Activated CD4-positive, alpha-beta T cell treated with anti-CD3 and anti-CD28 coated beads, Interleukin-2, amount 10 ng/mL, durations not matched to agents 7 days and 5 days (primary cell): ENCODE measurements at regions not wholly inside any gene's neighbourhood (a gene's known extent, or its start where the extent isn't known, plus 50 kb on each side); places are given as distances from the start of the nearest gene placed in this dataset.

ENCODE experiments used
- CTCF ChIA-PET: fragments of 350-600 bp; sonication (Branson Sonifier 250); formaldehyde crosslinking; loops from one replicate; lab custom pipeline; 2021; ENCODE audit warnings: antibody characterized with exemption; lab: Charles Lee
- POLR2A ChIA-PET: fragments of 350-600 bp; sonication (Branson Sonifier 250); formaldehyde crosslinking; loops from one replicate; lab custom pipeline; 2021; ENCODE audit warnings: antibody characterized with exemption; lab: Charles Lee
- DNase-seq: peaks from one replicate; pipeline ENCODE4 v3.0.0-alpha.2; 2020
- H3K27ac Mint-ChIP-seq: one replicate; pipeline ENCODE4 v1.8.0; 2021; ENCODE audit warnings: mild to moderate bottlenecking, moderate library complexity, mixed read lengths
- H3K27me3 Mint-ChIP-seq: one replicate; pipeline ENCODE4 v1.8.0; 2021; ENCODE audit warnings: mixed read lengths
- H3K36me3 Mint-ChIP-seq: one replicate; pipeline ENCODE4 v1.8.0; 2021; ENCODE audit warnings: low read depth, mixed read lengths
- H3K4me1 Mint-ChIP-seq: one replicate; pipeline ENCODE4 v1.8.0; 2021; ENCODE audit warnings: mixed read lengths
- H3K4me3 Mint-ChIP-seq: one replicate; pipeline ENCODE4 v1.8.0; 2021; ENCODE audit warnings: mild to moderate bottlenecking, moderate library complexity, mixed read lengths
- H3K9me3 Mint-ChIP-seq: one replicate; pipeline ENCODE4 v1.8.0; 2021; ENCODE audit warnings: mixed read lengths

DNA sequence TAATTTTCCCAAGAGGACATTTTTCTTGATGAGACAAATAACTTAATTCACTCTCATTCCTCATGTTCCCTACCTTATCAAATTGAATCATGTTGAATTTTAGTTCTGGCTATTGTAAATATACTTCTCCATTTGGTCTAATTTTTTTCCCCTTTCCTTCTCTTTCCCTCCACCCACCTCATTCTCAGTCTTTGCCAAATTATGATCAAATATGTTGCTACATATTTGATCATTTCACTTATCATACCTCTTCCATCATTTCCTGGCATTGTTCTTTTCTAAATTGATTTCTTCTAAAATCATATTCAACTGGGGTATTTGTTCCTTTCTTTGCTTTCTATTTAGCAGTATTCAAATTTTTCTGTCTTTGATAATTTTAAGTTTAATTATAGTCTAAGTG, 52.3 kb downstream of the HDGFL1 start:
- DNase-seq, result no peak
- no peaks in the 10 kb centered on the region for H3K27me3 Mint-ChIP-seq
- H3K27ac Mint-ChIP-seq, result no peak overlapping the region
- no peaks in the 10 kb centered on the region for H3K4me1 Mint-ChIP-seq
- ChIA-PET POLR2A (no interaction called here), CTCF (no interaction called here)
- peaks cover 4% of the 10 kb centered on the region for H3K9me3 Mint-ChIP-seq
- H3K36me3 Mint-ChIP-seq, result no peaks in the 10 kb centered on the region
- no peak overlapping the region for H3K4me3 Mint-ChIP-seq

DNA sequence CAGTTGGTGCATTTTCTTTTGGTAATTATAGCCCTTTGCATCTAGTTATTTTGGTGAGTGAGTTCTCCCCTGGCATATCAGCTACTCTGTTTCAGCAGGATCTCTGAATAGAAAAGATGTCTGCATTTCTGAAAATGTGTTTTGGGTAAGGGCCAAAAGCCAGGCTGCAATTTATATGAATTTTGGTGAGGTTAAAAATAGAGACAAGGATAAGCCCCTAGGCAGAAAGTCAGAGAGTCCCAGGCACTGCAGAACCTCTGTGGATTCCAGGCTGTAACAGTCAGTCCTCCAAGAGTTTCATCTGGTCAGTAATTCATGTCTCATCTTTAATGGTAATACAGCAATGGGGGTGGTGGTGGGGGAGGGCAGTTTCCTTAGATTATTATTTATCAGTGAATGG, 53.0 kb downstream of the HDGFL1 start:
- Mint-ChIP-seq H3K27ac (no peak overlapping the region), H3K4me3 (no peak overlapping the region), H3K4me1 (no peaks in the 10 kb centered on the region), H3K27me3 (no peaks in the 10 kb centered on the region), H3K9me3 (peaks cover 4% of the 10 kb centered on the region), H3K36me3 (no peaks in the 10 kb centered on the region)
- no peak for DNase-seq
- POLR2A ChIA-PET, result no interaction called here
- CTCF ChIA-PET, result no interaction called here

DNA sequence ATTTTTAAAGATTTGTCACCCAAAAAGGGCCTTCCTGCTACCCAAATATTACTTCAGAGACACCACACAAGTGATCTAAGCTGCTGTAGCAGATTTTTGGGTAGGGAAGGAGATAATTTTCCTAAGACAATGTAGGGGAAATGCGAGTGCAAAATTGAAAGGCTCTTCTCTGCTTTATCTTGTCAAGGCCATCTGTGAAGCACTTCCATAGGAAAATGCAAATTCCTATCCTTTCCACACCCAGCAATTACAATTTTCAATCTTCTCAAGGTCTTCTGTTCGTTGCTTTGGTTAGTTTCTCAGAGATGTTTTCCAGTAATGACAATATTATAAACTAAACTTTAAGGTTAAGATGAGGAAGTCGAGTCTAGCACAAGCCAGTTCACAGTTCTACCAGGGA, 53.4 kb downstream of the HDGFL1 start:
- Mint-ChIP-seq H3K4me3 (no peak overlapping the region), H3K27me3 (no peaks in the 10 kb centered on the region), H3K9me3 (peaks cover 4% of the 10 kb centered on the region)

DNA sequence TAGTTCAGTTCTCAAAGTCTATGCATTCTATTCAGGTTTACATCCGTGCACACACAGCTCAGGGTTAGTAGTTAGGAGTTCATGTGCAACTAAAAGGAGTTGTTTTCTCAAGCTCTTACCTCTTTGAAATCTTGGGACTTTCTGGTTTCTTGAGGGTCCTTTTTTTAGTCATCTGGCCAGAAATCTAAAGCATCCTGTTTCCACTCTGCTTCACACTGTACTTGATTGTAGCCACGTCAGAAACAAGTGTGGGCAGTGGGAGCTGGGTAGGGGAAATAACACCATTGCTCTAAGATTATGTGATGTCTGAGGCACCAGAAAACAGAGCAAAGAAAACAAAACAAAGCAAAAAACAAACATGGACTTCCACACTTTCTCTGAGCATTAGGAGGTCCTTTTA, 58.3 kb downstream of the HDGFL1 start:
- H3K36me3 Mint-ChIP-seq, result no peaks in the 10 kb centered on the region
- no peaks in the 10 kb centered on the region for H3K27me3 Mint-ChIP-seq
- no peak for DNase-seq
- ChIA-PET POLR2A (no interaction called here), CTCF (interaction anchor here (0.6 kb wide), 1 partner anchor 1021 kb away, joined by 3 read pairs; no protein-coding TSS in a partner anchor)
- no peak overlapping the region for H3K4me3 Mint-ChIP-seq
- no peak overlapping the region for H3K27ac Mint-ChIP-seq
- H3K9me3 Mint-ChIP-seq, result peaks cover 3% of the 10 kb centered on the region
- H3K4me1 Mint-ChIP-seq, result no peaks in the 10 kb centered on the region

More for the DNA sequence above, 53.4 kb downstream of the HDGFL1 start:
- H3K27ac Mint-ChIP-seq, result no peak overlapping the region
- no peaks in the 10 kb centered on the region for H3K4me1 Mint-ChIP-seq
- DNase-seq, result no peak
- ChIA-PET POLR2A (no interaction called here), CTCF (no interaction called here)
- H3K36me3 Mint-ChIP-seq, result no peaks in the 10 kb centered on the region

DNA sequence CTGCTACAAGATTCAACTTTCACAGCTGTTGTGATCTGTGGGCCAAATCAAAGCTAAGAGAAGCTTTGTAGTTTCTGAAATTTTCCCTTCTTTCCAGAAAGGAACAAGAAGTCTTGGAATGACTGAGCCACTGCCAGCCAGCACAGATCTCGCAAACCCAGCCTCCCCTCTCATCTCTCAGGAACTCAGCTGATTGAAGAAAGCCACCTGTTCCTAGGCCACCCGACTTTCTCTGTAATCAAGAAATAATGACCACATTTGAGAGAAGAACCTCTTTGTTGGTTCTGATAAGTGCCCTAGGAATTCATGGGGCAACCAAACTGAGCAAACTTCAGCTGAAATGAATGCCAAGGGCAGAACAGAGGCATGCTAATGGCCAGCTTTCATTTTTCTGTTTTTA, 61.7 kb downstream of the HDGFL1 start:
- no peaks in the 10 kb centered on the region for H3K27me3 Mint-ChIP-seq
- DNase-seq, result no peak
- no peak overlapping the region for H3K27ac Mint-ChIP-seq
- H3K36me3 Mint-ChIP-seq, result no peaks in the 10 kb centered on the region
- CTCF ChIA-PET, result no interaction called here
- H3K4me1 Mint-ChIP-seq, result no peaks in the 10 kb centered on the region
- POLR2A ChIA-PET, result no interaction called here
- H3K9me3 Mint-ChIP-seq, result peaks cover 3% of the 10 kb centered on the region
- H3K4me3 Mint-ChIP-seq, result no peak overlapping the region

DNA sequence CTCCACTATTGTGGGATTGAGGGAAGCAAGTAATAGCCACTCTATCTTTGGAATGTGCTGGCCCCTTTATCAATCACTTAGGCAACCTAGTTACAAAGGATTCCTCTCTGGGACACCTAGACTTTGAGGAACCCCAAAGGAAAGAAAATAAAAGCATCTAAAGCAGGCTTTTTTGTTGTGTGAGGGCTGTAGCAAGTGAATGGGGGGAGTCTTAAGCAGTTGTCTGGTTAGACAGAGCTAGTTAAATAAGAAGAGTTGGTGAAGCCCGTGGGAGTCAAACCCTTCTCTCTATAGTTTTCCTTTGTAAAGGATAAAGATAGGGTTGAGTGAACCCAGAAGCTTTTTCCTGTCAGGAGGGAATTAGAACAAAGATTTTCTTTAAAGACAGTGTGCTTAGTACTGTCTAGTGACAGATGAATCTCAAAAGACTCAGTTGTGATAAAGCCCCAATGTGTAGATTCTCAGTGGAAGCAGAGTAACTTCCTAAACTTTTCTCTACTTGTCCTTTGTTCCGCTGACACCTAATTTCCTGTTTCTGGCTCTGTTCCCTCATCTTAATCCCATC, 63.3 kb downstream of the HDGFL1 start:
- Mint-ChIP-seq H3K27me3 (no peaks in the 10 kb centered on the region), H3K9me3 (no peaks in the 10 kb centered on the region), H3K27ac (no peak overlapping the region), H3K36me3 (no peaks in the 10 kb centered on the region), H3K4me3 (no peak overlapping the region), H3K4me1 (no peaks in the 10 kb centered on the region)
- CTCF ChIA-PET, result no interaction called here
- DNase-seq, result no peak
- POLR2A ChIA-PET, result no interaction called here

DNA sequence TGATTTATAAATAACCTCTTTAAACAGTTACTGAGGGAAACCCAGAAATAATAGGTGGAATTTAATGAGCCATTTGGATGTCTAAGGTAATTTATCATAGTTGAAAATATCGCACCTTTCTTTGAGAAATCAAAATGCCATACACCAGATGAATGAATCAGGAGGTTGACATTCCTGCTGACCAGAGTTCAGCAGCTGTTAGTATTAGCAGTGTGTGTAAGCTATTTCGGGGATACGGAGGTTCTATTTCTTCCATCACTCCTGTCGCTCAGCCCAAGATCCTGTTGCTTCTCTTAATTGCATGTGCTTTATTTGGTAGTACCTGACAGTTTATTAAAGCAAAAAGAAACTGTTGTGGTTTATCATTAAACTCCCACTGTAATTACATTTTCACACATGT, 67.1 kb downstream of the HDGFL1 start:
- POLR2A ChIA-PET, result no interaction called here
- no peaks in the 10 kb centered on the region for H3K27me3 Mint-ChIP-seq
- no peaks in the 10 kb centered on the region for H3K9me3 Mint-ChIP-seq
- no peaks in the 10 kb centered on the region for H3K4me1 Mint-ChIP-seq
- CTCF ChIA-PET, result no interaction called here
- H3K36me3 Mint-ChIP-seq, result no peaks in the 10 kb centered on the region
- no peak for DNase-seq
- H3K27ac Mint-ChIP-seq, result no peak overlapping the region
- H3K4me3 Mint-ChIP-seq, result no peak overlapping the region

DNA sequence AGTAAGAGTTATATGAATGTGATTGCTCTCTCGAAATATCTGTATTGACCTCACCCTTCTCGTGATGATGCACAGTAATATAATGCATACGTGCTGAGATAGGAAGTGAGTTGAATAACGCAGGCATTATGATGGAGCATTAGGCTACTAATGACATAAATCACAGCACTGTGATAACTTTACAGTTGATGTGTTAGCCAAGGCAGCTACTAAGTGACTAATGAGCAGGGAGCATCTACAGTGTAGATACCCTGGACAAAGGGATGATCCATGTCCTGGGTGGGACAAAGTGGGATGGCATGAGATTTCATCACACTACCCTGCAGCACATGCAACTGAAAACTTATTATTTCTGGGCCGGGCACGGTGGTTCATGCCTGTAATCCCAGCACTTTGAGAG, 68.4 kb downstream of the HDGFL1 start:
- DNase-seq, result no peak
- H3K27me3 Mint-ChIP-seq, result no peaks in the 10 kb centered on the region
- CTCF ChIA-PET, result no interaction called here
- H3K36me3 Mint-ChIP-seq, result no peaks in the 10 kb centered on the region
- POLR2A ChIA-PET, result no interaction called here
- no peaks in the 10 kb centered on the region for H3K9me3 Mint-ChIP-seq
- H3K4me1 Mint-ChIP-seq, result no peaks in the 10 kb centered on the region
- H3K4me3 Mint-ChIP-seq, result no peak overlapping the region
- no peak overlapping the region for H3K27ac Mint-ChIP-seq

DNA sequence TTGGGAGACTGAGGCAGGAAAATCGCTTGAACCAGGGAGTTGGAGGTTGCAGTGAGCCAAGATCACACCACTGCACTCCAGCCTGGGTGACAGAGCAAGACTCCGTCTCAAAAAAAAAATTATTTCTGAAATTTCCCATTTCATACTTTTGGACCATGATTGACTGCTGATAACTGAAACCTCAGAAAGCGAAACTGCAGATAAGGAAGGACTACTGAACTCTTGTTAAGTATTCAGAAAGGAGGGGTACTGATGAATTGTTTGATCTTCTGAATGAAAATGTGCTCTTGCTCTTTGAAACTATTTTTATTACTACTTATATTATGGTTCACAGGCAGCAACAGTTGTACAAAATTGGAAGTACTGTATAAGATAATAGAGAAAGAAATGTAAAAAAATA, 69.0 kb downstream of the HDGFL1 start:
- CTCF ChIA-PET, result no interaction called here
- Mint-ChIP-seq H3K9me3 (no peaks in the 10 kb centered on the region), H3K27ac (no peak overlapping the region), H3K27me3 (no peaks in the 10 kb centered on the region), H3K4me3 (no peak overlapping the region), H3K4me1 (no peaks in the 10 kb centered on the region), H3K36me3 (no peaks in the 10 kb centered on the region)
- POLR2A ChIA-PET, result no interaction called here
- DNase-seq, result no peak

DNA sequence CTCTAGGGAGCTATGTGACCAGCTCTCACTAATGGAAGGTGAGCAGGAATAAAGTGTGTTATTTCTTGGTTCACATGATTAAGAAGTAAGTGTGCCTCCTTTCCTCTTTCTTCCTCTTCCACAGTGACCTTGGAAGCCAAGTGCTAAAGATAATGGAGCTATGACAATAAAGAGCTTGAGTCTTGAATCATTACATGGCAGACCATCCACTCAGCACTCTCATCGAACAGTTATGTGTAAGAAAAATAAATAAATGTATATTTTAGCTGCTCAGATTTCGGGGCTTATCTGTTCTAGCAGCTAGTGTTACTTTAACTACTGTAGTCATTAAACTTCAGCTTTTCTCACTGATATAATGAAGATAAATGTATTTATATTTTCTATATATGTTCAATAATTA, 72.9 kb downstream of the HDGFL1 start:
- ChIA-PET CTCF (interaction anchor here (0.7 kb wide), 1 partner anchor 29 kb away, joined by 3 read pairs; no protein-coding TSS in a partner anchor), POLR2A (no interaction called here)
- Mint-ChIP-seq H3K4me3 (no peak overlapping the region), H3K36me3 (no peaks in the 10 kb centered on the region), H3K4me1 (no peaks in the 10 kb centered on the region), H3K27ac (no peak overlapping the region), H3K9me3 (no peaks in the 10 kb centered on the region), H3K27me3 (no peaks in the 10 kb centered on the region)
- no peak for DNase-seq

DNA sequence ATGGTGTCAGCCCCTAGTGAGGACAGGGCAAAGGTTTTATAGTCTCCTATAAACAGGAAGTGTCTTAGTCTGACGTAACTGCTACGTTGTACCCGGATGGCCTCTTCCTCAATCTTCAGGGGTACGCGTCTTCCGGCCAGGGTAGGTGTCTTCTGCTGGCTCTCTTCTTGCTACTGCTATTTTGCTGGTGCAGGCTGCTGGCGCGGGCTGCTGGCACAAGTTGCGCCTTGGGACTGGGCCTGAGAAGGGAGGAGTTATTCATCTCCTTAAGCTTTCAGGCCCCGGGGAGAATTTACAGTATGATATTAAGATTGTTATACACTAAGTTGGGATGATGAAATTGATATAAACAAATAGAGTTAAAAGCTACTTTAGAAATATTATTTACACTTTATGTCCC, 74.4 kb downstream of the HDGFL1 start:
- CTCF ChIA-PET, result no interaction called here
- no peak for DNase-seq
- Mint-ChIP-seq H3K27me3 (no peaks in the 10 kb centered on the region), H3K4me3 (no peak overlapping the region), H3K36me3 (no peaks in the 10 kb centered on the region), H3K9me3 (no peaks in the 10 kb centered on the region), H3K27ac (no peak overlapping the region), H3K4me1 (no peaks in the 10 kb centered on the region)
- POLR2A ChIA-PET, result no interaction called here

DNA sequence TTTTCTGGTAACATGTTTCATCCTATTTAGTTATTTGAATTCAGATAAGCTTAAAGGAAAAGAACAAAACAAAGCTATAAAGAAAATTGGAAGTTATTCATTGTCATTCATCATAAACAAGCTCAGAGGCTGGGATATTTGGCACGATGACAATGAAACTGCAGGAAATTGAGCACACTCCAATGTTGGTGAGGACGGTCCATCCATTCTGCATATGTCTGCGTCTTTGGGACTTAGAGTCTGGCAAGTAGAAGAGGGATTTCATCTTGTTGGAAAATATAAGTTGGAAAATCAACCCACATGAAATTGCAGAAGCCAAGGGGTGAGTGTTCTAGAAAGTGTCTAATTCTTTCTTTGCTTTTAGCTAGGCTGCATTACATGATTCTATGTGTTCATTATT, 78.4 kb downstream of the HDGFL1 start:
- CTCF ChIA-PET, result no interaction called here
- POLR2A ChIA-PET, result no interaction called here
- no peak overlapping the region for H3K27ac Mint-ChIP-seq

DNA sequence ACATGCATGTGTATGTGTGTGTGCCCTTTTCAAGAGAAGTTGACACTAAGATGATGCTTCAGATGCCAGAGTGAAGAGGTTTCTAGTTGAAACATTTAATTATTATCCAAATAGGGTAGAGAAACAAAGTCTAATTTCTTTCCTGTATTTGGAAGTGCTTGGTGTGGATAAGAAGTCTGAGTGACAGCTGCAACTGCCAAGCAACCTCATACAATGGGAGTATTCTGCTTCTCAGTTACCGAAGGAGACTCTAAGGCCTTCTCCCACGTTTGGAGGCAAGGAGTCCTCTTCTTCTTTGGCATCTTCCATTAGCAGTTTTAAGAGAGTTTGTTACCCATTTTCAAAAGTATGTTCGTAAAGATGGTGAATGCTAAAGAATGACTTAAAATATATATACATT, 82.4 kb downstream of the HDGFL1 start:
- H3K36me3 Mint-ChIP-seq, result no peaks in the 10 kb centered on the region
- H3K4me1 Mint-ChIP-seq, result no peaks in the 10 kb centered on the region
- no peaks in the 10 kb centered on the region for H3K9me3 Mint-ChIP-seq
- ChIA-PET POLR2A (no interaction called here), CTCF (no interaction called here)
- no peak overlapping the region for H3K4me3 Mint-ChIP-seq
- no peaks in the 10 kb centered on the region for H3K27me3 Mint-ChIP-seq
- no peak for DNase-seq
- H3K27ac Mint-ChIP-seq, result no peak overlapping the region

More for the DNA sequence above, 78.4 kb downstream of the HDGFL1 start:
- H3K4me1 Mint-ChIP-seq, result no peaks in the 10 kb centered on the region
- no peaks in the 10 kb centered on the region for H3K27me3 Mint-ChIP-seq
- H3K36me3 Mint-ChIP-seq, result no peaks in the 10 kb centered on the region
- H3K9me3 Mint-ChIP-seq, result no peaks in the 10 kb centered on the region
- no peak for DNase-seq
- no peak overlapping the region for H3K4me3 Mint-ChIP-seq

DNA sequence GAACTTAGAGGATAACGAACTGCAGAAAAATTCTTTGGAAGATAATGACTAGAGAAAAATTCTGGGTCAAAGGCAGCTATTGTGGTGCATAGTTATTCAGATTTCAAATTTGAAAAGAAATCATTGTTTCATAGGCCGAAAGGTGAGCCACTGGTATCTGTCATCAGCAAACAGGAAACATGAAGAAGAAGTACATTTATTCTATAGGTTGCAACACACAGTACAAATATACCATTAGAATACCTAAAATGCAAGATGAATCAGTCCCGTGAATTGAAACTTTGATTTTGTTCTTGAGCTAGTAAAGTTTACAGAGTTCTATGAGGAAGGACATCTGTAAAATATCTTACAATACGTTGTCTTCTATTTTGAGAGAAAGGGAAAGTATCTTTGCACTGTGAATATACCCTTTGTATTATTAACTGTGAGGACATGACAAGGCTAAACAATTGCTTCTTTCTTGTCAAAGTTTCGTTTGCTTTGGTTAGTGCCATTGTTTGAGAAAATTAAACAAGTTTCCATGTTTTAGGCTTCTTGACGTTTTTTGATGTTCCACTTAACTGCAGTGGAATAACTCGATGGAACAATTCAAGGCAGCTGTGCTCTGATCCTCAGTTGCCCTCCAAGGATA, 84.7 kb downstream of the HDGFL1 start:
- CTCF ChIA-PET, result interaction anchor here (0.6 kb wide), 1 partner anchor 1607 kb away, joined by 3 read pairs; no protein-coding TSS in a partner anchor

More for the DNA sequence above, 84.7 kb downstream of the HDGFL1 start:
- no peak for DNase-seq
- POLR2A ChIA-PET, result no interaction called here
- Mint-ChIP-seq H3K9me3 (no peaks in the 10 kb centered on the region), H3K4me3 (no peak overlapping the region), H3K27ac (no peak overlapping the region), H3K36me3 (no peaks in the 10 kb centered on the region), H3K4me1 (no peaks in the 10 kb centered on the region), H3K27me3 (no peaks in the 10 kb centered on the region)
